Kidney epithelial cell (primary cell): ENCODE measurements at regions not wholly inside any gene's neighbourhood (a gene's known extent, or its start where the extent isn't known, plus 50 kb on each side); places are given as distances from the start of the nearest gene placed in this dataset.
A peak's percentile ranks its signal among the peaks of the same experiment; 100 is the strongest.
"Not testable (repeated sequence)": the region's sequence is repeated elsewhere in the genome, so short reads cannot be mapped to it uniquely, and the experiment has no call there.

ENCODE experiments used
- DNase-seq: peaks from one replicate; pipeline ENCODE4 v3.0.0-alpha.2; 2010; ENCODE audit warnings: low read depth
- H3K27me3 ChIP-seq: 2 replicates; pipeline ENCODE4 v1.6.0; 2011; ENCODE audit warnings: low read length; ENCODE audit not compliant: control insufficient read depth, insufficient read depth
- H3K36me3 ChIP-seq: 2 replicates; pipeline ENCODE4 v1.5.1; 2011; ENCODE audit warnings: low read length; ENCODE audit not compliant: control insufficient read depth, insufficient read depth
- H3K4me3 ChIP-seq: 2 replicates; pipeline ENCODE4 v1.5.1; 2011; ENCODE audit warnings: low read depth, mild to moderate bottlenecking, control low read depth, low read length
- TF ChIP-seq, protein P1 (sequence below): IDR thresholded peaks from 2 replicates; pipeline ENCODE4 v1.5.1; 2011; ENCODE audit warnings: mild to moderate bottlenecking, moderate library complexity, low read length, control low read depth, inconsistent platforms; ENCODE audit not compliant: insufficient read depth, poor library complexity, severe bottlenecking

DNA sequence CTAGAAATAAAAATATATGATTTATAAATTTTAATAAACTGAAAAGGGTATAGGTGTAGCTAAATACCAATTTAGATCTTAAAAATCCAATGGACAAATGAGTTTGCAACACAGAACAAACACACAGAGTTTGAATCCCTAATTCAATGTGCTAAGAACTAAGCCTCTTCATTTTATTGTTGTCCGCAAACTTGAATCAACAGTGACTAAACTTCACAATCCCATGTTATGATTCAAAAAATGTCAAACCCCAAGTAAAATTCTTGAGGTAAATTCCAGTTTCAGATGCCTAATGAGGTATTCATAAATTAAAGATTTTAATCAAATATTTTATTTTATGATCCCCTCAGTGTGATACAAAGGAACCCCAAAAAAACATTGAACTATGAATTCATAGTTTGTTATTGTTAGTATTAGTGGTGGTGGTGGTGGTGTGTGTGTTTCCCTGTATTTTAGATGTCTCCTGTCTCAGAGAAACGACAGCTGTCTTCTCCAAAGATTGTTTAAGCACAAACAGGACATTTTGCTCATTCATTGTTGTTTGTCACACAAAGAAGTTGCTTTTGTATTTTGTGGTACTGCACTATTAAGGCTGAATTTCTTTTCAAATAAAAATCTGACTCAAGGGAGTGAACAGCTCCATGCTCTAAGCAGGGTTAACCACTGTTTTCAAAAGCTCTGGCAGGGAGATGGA is 259.8 kb downstream of the OSR1 start:
- DNase-seq: no peak
- H3K27me3 ChIP-seq: no peaks in the 10 kb centered on the region
- H3K4me3 ChIP-seq: no peak overlapping the region
- H3K36me3 ChIP-seq: no peaks in the 10 kb centered on the region
- TF ChIP-seq, protein P1, sequence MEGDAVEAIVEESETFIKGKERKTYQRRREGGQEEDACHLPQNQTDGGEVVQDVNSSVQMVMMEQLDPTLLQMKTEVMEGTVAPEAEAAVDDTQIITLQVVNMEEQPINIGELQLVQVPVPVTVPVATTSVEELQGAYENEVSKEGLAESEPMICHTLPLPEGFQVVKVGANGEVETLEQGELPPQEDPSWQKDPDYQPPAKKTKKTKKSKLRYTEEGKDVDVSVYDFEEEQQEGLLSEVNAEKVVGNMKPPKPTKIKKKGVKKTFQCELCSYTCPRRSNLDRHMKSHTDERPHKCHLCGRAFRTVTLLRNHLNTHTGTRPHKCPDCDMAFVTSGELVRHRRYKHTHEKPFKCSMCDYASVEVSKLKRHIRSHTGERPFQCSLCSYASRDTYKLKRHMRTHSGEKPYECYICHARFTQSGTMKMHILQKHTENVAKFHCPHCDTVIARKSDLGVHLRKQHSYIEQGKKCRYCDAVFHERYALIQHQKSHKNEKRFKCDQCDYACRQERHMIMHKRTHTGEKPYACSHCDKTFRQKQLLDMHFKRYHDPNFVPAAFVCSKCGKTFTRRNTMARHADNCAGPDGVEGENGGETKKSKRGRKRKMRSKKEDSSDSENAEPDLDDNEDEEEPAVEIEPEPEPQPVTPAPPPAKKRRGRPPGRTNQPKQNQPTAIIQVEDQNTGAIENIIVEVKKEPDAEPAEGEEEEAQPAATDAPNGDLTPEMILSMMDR: no peak

GRCh38 chr2:19089476-19089875 is 268.9 kb downstream of the OSR1 start:
- DNase-seq, H3K4me3 ChIP-seq, H3K36me3 ChIP-seq, H3K27me3 ChIP-seq: not testable (repeated sequence)

DNA sequence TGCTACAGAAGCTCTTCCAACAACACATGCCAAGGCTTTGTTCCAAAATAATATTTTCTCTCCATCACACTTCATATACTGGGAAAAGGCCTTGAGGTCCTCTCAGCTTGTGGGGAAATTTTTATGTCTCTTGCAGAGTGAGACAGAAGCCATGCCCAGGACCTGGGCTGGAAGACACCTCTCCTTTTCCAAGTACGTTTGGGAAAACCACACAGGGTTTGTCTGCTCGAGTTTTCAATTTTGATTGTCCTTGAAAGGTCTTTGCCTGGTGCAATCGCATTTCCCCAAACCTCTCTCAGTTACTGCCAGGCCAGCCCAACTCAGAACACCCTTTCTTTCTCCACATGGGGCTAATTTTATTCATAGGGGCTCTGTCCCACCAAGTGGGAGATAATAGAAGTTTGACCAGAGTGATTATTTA is 272.2 kb downstream of the OSR1 start:
- Histone ChIP-seq H3K4me3 (no peak overlapping the region), H3K36me3 (no peaks in the 10 kb centered on the region), H3K27me3 (no peaks in the 10 kb centered on the region)
- TF ChIP-seq, protein P1: no peak
- DNase-seq: no peak

GRCh38 chr2:19078709-19079108 is 279.7 kb downstream of the OSR1 start:
- TF ChIP-seq, protein P1: no peak
- Histone ChIP-seq H3K36me3 (no peaks in the 10 kb centered on the region), H3K27me3 (no peaks in the 10 kb centered on the region)

DNA sequence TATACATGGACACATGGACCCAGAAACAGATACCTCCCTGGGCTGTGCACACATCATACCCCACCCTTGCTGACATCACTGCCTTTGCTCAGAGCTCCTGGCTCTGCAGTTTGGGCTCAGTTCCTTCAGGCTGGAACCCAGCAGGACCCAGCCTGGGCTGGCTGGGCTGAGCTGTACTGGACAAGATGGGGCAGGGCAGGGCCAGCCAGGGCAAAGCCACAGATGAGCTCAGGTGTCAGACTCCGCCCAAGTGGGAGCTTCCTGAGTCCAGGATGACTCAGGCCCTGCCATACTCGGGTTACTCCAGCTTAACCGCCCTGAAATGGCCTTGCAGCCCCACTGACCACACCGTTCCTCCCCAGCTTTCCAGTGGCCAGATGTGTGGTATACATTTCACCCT is 284.9 kb downstream of the OSR1 start:
- no peak overlapping the region for H3K4me3 ChIP-seq
- peak; percentile 79 for DNase-seq
- TF ChIP-seq, protein P1: no peak
- no peaks in the 10 kb centered on the region for H3K36me3 ChIP-seq
- no peaks in the 10 kb centered on the region for H3K27me3 ChIP-seq

More at GRCh38 chr2:19078709-19079108, 279.7 kb downstream of the OSR1 start:
- no peak for DNase-seq
- H3K4me3 ChIP-seq: no peak overlapping the region

DNA sequence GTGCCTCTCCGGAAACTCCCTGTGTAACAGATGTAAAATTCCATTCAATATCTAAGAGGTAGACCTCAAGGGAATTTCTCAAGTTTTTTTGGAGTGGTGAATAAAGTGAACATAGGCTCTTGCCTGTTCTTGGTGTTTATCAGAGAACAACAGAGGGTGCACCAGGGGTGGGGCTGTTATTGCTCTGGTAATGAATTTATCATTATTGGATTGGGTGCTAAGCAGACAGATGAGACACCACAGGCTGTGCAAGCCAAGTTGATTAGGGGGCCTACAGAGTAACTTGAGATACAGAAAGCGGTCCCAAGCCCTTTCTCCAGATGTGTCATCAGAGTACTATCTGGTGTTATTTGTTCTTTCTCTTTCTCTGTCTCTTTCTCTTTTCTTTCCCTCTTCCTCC is 286.3 kb downstream of the OSR1 start:
- no peak for DNase-seq
- Histone ChIP-seq H3K27me3 (no peaks in the 10 kb centered on the region), H3K36me3 (no peaks in the 10 kb centered on the region), H3K4me3 (no peak overlapping the region)
- TF ChIP-seq, protein P1: no peak
